HEK293T (cell line): ENCODE measurements at regions not wholly inside any gene's neighbourhood (a gene's known extent, or its start where the extent isn't known, plus 50 kb on each side); places are given as distances from the start of the nearest gene placed in this dataset.
"Not testable (repeated sequence)": the region's sequence is repeated elsewhere in the genome, so short reads cannot be mapped to it uniquely, and the experiment has no call there.

Experiments
- CTCF ChIA-PET: fragments of 350-600 bp; formaldehyde crosslinking; extraction: SDS; loops from one replicate; lab custom pipeline; 2021; ENCODE audit warnings: antibody characterized with exemption, inconsistent platforms; lab: Yijun Ruan, JAX
- POLR2A ChIA-PET: fragments of 350-600 bp; formaldehyde crosslinking; extraction: SDS; loops from one replicate; lab custom pipeline; 2020; ENCODE audit warnings: antibody characterized with exemption, inconsistent platforms; lab: Yijun Ruan, JAX
- DNase-seq: peaks from one replicate; pipeline ENCODE4 v3.0.0; 2012; ENCODE audit warnings: mixed read lengths; ENCODE audit errors: extremely low spot score
- ARNT ChIP-seq: fragments of 450-650 bp; IDR thresholded peaks from 2 replicates; pipeline ENCODE4 v1.6.1; 2017; ENCODE audit warnings: mild to moderate bottlenecking
- BHLHE40 ChIP-seq: fragments of 450-650 bp; IDR thresholded peaks from 2 replicates; pipeline ENCODE4 v1.6.1; 2016; ENCODE audit warnings: mild to moderate bottlenecking, moderate library complexity, borderline replicate concordance
- CTBP1 ChIP-seq: fragments of 450-650 bp; IDR thresholded peaks from 2 replicates; pipeline ENCODE4 v1.6.1; 2016; ENCODE audit warnings: borderline replicate concordance
- ELF4 ChIP-seq: fragments of 450-650 bp; IDR thresholded peaks from 2 replicates; pipeline ENCODE4 v1.6.1; 2017; ENCODE audit warnings: antibody characterized with exemption
- FOXA1 ChIP-seq: fragments of 450-650 bp; IDR thresholded peaks from 2 replicates; pipeline ENCODE4 v1.6.1; 2016; ENCODE audit warnings: mild to moderate bottlenecking
- FOXK2 ChIP-seq: fragments of 450-650 bp; IDR thresholded peaks from 2 replicates; pipeline ENCODE4 v1.6.1; 2016; ENCODE audit warnings: mild to moderate bottlenecking
- FOXM1 ChIP-seq: fragments of 450-650 bp; IDR thresholded peaks from 2 replicates; pipeline ENCODE4 v1.6.1; 2017; ENCODE audit warnings: mild to moderate bottlenecking, borderline replicate concordance
- HDGF ChIP-seq: fragments of 450-650 bp; IDR thresholded peaks from 2 replicates; pipeline ENCODE4 v1.6.1; 2017; ENCODE audit warnings: antibody characterized with exemption, borderline replicate concordance
- L3MBTL2 ChIP-seq: fragments of 450-650 bp; conservative IDR thresholded peaks from 2 replicates; pipeline ENCODE4 v1.6.1; 2016; ENCODE audit warnings: mild to moderate bottlenecking
- LEF1 ChIP-seq: fragments of 450-650 bp; IDR thresholded peaks from 2 replicates; pipeline ENCODE4 v1.6.1; 2017; ENCODE audit warnings: mild to moderate bottlenecking, borderline replicate concordance
- NFRKB ChIP-seq: fragments of 450-650 bp; IDR thresholded peaks from 2 replicates; pipeline ENCODE4 v1.6.1; 2016; ENCODE audit warnings: mild to moderate bottlenecking, moderate library complexity
- PKNOX1 ChIP-seq: fragments of 450-650 bp; IDR thresholded peaks from 2 replicates; pipeline ENCODE4 v1.6.1; 2016
- SP1 ChIP-seq: fragments of 450-650 bp; IDR thresholded peaks from 2 replicates; pipeline ENCODE4 v1.6.1; 2017
- SUZ12 ChIP-seq: fragments of 450-650 bp; IDR thresholded peaks from 2 replicates; pipeline ENCODE4 v1.6.1; 2016; ENCODE audit warnings: mild to moderate bottlenecking
- TARDBP ChIP-seq: fragments of 450-650 bp; IDR thresholded peaks from 2 replicates; pipeline ENCODE4 v1.6.1; 2016
- ZNF384 ChIP-seq: fragments of 450-650 bp; IDR thresholded peaks from 2 replicates; pipeline ENCODE4 v1.6.1; 2016

GRCh38 chr1:38598118-38598517 is 261.5 kb downstream of the RRAGC start:
- CTCF ChIA-PET: no interaction called here
- no peak for DNase-seq
- POLR2A ChIA-PET: no interaction called here
- TF ChIP-seq SP1 (no peak), ARNT (no peak), L3MBTL2 (no peak), BHLHE40 (no peak), FOXA1 (no peak), SUZ12 (no peak), PKNOX1 (no peak), LEF1 (no peak), FOXM1 (no peak), HDGF (no peak), CTBP1 (no peak), TARDBP (no peak), NFRKB (no peak)

- ChIA-PET CTCF (no interaction called here), POLR2A (interaction anchor here (1.0 kb wide), 1 partner anchor 230 kb away, joined by 3 read pairs; no protein-coding TSS in a partner anchor)
- no peak for TF ChIP-seq SUZ12
- TF ChIP-seq SP1: no peak
- TF ChIP-seq FOXA1: no peak
- no peak for TF ChIP-seq PKNOX1
- no peak for TF ChIP-seq ARNT
- TF ChIP-seq BHLHE40: no peak
- DNase-seq: no peak
Observed at GRCh38 chr1:38589036-38589435, 270.5 kb downstream of the RRAGC start.

GRCh38 chr1:38587766-38588165 is 271.8 kb downstream of the RRAGC start:
- TF ChIP-seq FOXA1: no peak
- TF ChIP-seq FOXM1: no peak
- no peak for TF ChIP-seq FOXK2
- TF ChIP-seq HDGF: no peak
- no peak for TF ChIP-seq ARNT
- no peak for TF ChIP-seq ELF4
- no peak for TF ChIP-seq CTBP1
- no peak for TF ChIP-seq TARDBP
- DNase-seq: no peak
- CTCF ChIA-PET: interaction anchor here (0.7 kb wide), 1 partner anchor 1176 kb away, joined by 3 read pairs; no protein-coding TSS in a partner anchor
- POLR2A ChIA-PET: no interaction called here

- 0 out of 2 replicates have a peak, but pooled peaks have one; percentile 11 for TF ChIP-seq ARNT
- TF ChIP-seq CTBP1: no peak
- CTCF ChIA-PET: interaction anchor here (0.6 to 1.7 kb wide), 3 partner anchors 222 to 1176 kb away, joined by 3 to 6 read pairs (median 3); no protein-coding TSS in a partner anchor
- POLR2A ChIA-PET: no interaction called here
- peak; percentile 79 for DNase-seq
Observed at GRCh38 chr1:38586993-38587646, 272.5 kb downstream of the RRAGC start.

GRCh38 chr1:38585971-38586370 is 273.6 kb downstream of the RRAGC start:
- POLR2A ChIA-PET: no interaction called here
- DNase-seq: no peak
- CTCF ChIA-PET: interaction anchor here (1.7 kb wide), 1 partner anchor 233 kb away, joined by 6 read pairs; no protein-coding TSS in a partner anchor

GRCh38 chr1:38585460-38585859 is 274.1 kb downstream of the RRAGC start:
- ChIA-PET CTCF (interaction anchor here (1.7 kb wide), 1 partner anchor 233 kb away, joined by 6 read pairs; no protein-coding TSS in a partner anchor), POLR2A (no interaction called here)
- no peak for DNase-seq
- no peak for TF ChIP-seq FOXK2
- no peak for TF ChIP-seq LEF1
- TF ChIP-seq ELF4: no peak
- no peak for TF ChIP-seq NFRKB
- no peak for TF ChIP-seq HDGF
- no peak for TF ChIP-seq BHLHE40
- TF ChIP-seq PKNOX1: no peak
- TF ChIP-seq ARNT: no peak

More at GRCh38 chr1:38585971-38586370, 273.6 kb downstream of the RRAGC start:
- no peak for TF ChIP-seq NFRKB
- no peak for TF ChIP-seq ZNF384

GRCh38 chr1:38584448-38585355 is 274.9 kb downstream of the RRAGC start:
- CTCF ChIA-PET: interaction anchor here (1.7 kb wide), 1 partner anchor 234 kb away, joined by 6 read pairs; no protein-coding TSS in a partner anchor
- DNase-seq: no peak
- POLR2A ChIA-PET: interaction anchor here (0.6 kb wide), 1 partner anchor 641 kb away, joined by 3 read pairs; no protein-coding TSS in a partner anchor
- TF ChIP-seq FOXM1 (no peak), PKNOX1 (peak; percentile 87), ZNF384 (no peak)

- CTCF ChIA-PET, POLR2A ChIA-PET, DNase-seq: not testable (repeated sequence)
Observed at GRCh38 chr1:38583287-38583686, 276.3 kb downstream of the RRAGC start.
